Esophagus muscularis mucosa (tissue), 3 donors: ENCODE measurements at regions not wholly inside any gene's neighbourhood (a gene's known extent, or its start where the extent isn't known, plus 50 kb on each side); places are given as distances from the start of the nearest gene placed in this dataset.

Experiments used
- POLR2A ChIP-seq: fragments of 450-650 bp; IDR thresholded peaks from one replicate; pipeline ENCODE4 v1.6.1; 2017; ENCODE audit warnings: antibody characterized with exemption, moderate library complexity, mild to moderate bottlenecking, low read depth
- POLR2AphosphoS5 ChIP-seq, 2 donors: sonication (generic); formaldehyde crosslinking; IDR thresholded peaks; one replicate each; pipeline ENCODE4 v1.6.1; 2017; ENCODE audit warnings: antibody characterized with exemption in 2 of 2
- TF ChIP-seq, protein P1 (sequence below), 3 experiments: fragments of 200-600 bp in 2 of 3; fragments of 450-650 bp in 1 of 3; sonication (generic) in 2 of 3; IDR thresholded peaks; one replicate each; pipeline ENCODE4 v1.5.1; 2017 to 2019; ENCODE audit warnings: antibody characterized with exemption in 3 of 3, mild to moderate bottlenecking in 2 of 3, moderate library complexity in 1 of 3

DNA sequence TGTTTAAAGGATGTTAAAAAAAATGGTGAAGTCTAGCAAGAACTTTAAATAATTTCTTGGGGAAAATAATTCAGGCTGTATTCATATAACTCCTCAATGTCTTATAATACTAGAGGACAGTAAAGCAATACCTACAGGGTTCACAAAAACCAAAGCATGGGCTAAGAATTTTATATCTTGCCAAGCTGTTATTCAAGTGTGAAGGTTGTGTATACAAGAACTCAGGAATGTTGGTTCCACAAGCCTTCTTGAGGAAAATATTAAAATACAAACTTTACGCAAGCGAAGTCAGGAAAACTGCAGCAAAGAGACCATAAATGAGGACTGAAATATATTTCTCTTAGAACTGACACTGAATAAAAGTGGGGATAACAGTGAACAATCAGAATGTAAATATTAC, 76.1 kb upstream of the DNAJC10 start:
- TF ChIP-seq, protein P1, sequence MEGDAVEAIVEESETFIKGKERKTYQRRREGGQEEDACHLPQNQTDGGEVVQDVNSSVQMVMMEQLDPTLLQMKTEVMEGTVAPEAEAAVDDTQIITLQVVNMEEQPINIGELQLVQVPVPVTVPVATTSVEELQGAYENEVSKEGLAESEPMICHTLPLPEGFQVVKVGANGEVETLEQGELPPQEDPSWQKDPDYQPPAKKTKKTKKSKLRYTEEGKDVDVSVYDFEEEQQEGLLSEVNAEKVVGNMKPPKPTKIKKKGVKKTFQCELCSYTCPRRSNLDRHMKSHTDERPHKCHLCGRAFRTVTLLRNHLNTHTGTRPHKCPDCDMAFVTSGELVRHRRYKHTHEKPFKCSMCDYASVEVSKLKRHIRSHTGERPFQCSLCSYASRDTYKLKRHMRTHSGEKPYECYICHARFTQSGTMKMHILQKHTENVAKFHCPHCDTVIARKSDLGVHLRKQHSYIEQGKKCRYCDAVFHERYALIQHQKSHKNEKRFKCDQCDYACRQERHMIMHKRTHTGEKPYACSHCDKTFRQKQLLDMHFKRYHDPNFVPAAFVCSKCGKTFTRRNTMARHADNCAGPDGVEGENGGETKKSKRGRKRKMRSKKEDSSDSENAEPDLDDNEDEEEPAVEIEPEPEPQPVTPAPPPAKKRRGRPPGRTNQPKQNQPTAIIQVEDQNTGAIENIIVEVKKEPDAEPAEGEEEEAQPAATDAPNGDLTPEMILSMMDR (IDR thresholded peaks at IDR 0.05), result no peak
- TF ChIP-seq POLR2AphosphoS5 (IDR thresholded peaks at IDR 0.05), result no peak
- no peak for TF ChIP-seq POLR2A
